ENCODE measurements at regions not wholly inside any gene's neighbourhood (a gene's known extent, or its start where the extent isn't known, plus 50 kb on each side); places are given as distances from the start of the nearest gene placed in this dataset.

GRCh38 chr4:142954415-142954814 lies 108.3 kb upstream of the INPP4B start:
- Histone ChIP-seq H3K9me3 (replicated peaks; ENCODE audit: insufficient read depth, low read length) (no peaks in the 10 kb centered on the region), H3K9ac (ENCODE audit: low read length) (no peak overlapping the region), H3K27me3 (replicated peaks; ENCODE audit: insufficient read depth, low read length) (no peaks in the 10 kb centered on the region), H3F3A (ENCODE audit: insufficient read depth, low read length) (no peaks in the 10 kb centered on the region), H2AFZ (ENCODE audit: low read length) (no peak overlapping the region), H3K79me2 (ENCODE audit: low read length) (no peaks in the 10 kb centered on the region), H3K4me1 (ENCODE audit: low read length) (no peaks in the 10 kb centered on the region), H3K4me3 (ENCODE audit: low read length) (no peak overlapping the region), H3K9me2 (replicated peaks; ENCODE audit: insufficient read depth, low read length) (no peaks in the 10 kb centered on the region), H3K36me3 (replicated peaks; ENCODE audit: insufficient read depth, low read length) (no peaks in the 10 kb centered on the region), H3K27ac (ENCODE audit: low read length) (no peak overlapping the region), H3K4me2 (ENCODE audit: low read depth, low read length) (no peak overlapping the region), H4K20me1 (ENCODE audit: insufficient read depth, low read length) (no peaks in the 10 kb centered on the region)
- no peak for TF ChIP-seq CTCF (IDR thresholded peaks at IDR 0.05; ENCODE audit: low read length)
- no peak for TF ChIP-seq EZH2 (optimal IDR thresholded peaks at IDR 0.05; ENCODE audit: low read depth, low read length)
- no peak for TF ChIP-seq EZH2phosphoT487 (IDR thresholded peaks at IDR 0.05; ENCODE audit: low read length)
- DNase-seq, result no peak

DNA sequence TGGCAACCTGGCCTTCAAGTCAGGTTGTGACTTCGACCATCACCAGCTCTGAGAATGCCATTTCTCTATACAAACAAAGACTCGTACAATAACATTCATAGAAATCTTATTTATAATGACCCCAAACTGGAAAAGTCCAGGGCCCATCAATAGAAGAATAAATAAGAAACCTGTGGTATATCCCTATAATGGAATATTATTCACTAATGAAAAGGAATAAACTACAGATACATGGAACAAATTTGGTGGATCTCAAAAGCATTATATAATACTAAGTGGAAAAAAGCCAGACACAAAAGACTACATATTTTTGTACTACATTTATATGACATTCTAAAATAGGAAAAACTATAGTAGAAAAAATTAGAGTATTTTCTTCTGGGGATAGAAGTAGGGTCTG lies 109.4 kb upstream of the INPP4B start:
- no peak overlapping the region for H2AFZ ChIP-seq (ENCODE audit: low read length)
- H3K4me1 ChIP-seq (ENCODE audit: low read length), result 0 out of 2 replicates have a peak, but pooled peaks cover under 1% of the 10 kb centered on the region
- no peaks in the 10 kb centered on the region for H3K36me3 ChIP-seq (replicated peaks; ENCODE audit: insufficient read depth, low read length)
- no peak overlapping the region for H3K27ac ChIP-seq (ENCODE audit: low read length)
- no peak overlapping the region for H3K4me2 ChIP-seq (ENCODE audit: low read depth, low read length)
- H3K9me2 ChIP-seq (replicated peaks; ENCODE audit: insufficient read depth, low read length), result no peaks in the 10 kb centered on the region
- H3K79me2 ChIP-seq (ENCODE audit: low read length), result no peaks in the 10 kb centered on the region
- no peaks in the 10 kb centered on the region for H4K20me1 ChIP-seq (ENCODE audit: insufficient read depth, low read length)
- H3K4me3 ChIP-seq (ENCODE audit: low read length), result no peak overlapping the region
- no peaks in the 10 kb centered on the region for H3K27me3 ChIP-seq (replicated peaks; ENCODE audit: insufficient read depth, low read length)
- H3F3A ChIP-seq (ENCODE audit: insufficient read depth, low read length), result no peaks in the 10 kb centered on the region
- H3K9me3 ChIP-seq (replicated peaks; ENCODE audit: insufficient read depth, low read length), result no peaks in the 10 kb centered on the region
- H3K9ac ChIP-seq (ENCODE audit: low read length), result no peak overlapping the region
- TF ChIP-seq CTCF (IDR thresholded peaks at IDR 0.05; ENCODE audit: low read length), result no peak
- TF ChIP-seq EZH2 (optimal IDR thresholded peaks at IDR 0.05; ENCODE audit: low read depth, low read length), result no peak
- no peak for TF ChIP-seq EZH2phosphoT487 (IDR thresholded peaks at IDR 0.05; ENCODE audit: low read length)
- no peak for DNase-seq

DNA sequence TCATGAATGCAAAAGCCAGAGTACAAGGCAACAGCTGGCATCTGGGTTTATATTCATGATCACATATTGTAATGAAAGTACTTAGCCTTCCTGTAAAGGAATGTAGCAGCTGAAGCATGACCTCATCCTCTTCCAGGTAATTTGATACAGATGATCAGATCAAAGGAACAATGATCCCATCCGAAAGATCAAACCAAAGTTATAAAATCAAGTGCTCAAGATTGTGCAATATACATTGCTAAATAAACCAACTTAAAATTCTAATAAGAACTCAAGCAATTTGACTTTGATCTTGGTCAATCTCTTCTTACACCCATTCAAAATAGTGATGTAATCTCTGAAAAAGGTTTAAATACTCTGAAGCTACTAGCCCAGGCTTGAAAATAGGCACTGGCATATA lies 113.1 kb upstream of the INPP4B start:
- H3K9me3 ChIP-seq (replicated peaks; ENCODE audit: insufficient read depth, low read length), result no peaks in the 10 kb centered on the region
- H4K20me1 ChIP-seq (ENCODE audit: insufficient read depth, low read length), result no peaks in the 10 kb centered on the region
- no peak for TF ChIP-seq CTCF (IDR thresholded peaks at IDR 0.05; ENCODE audit: low read length)
- no peak for TF ChIP-seq EZH2 (optimal IDR thresholded peaks at IDR 0.05; ENCODE audit: low read depth, low read length)
- TF ChIP-seq EZH2phosphoT487 (IDR thresholded peaks at IDR 0.05; ENCODE audit: low read length), result no peak
- H3F3A ChIP-seq (ENCODE audit: insufficient read depth, low read length), result no peaks in the 10 kb centered on the region
- no peaks in the 10 kb centered on the region for H3K36me3 ChIP-seq (replicated peaks; ENCODE audit: insufficient read depth, low read length)
- H3K9me2 ChIP-seq (replicated peaks; ENCODE audit: insufficient read depth, low read length), result no peaks in the 10 kb centered on the region
- no peak overlapping the region for H2AFZ ChIP-seq (ENCODE audit: low read length)
- no peak overlapping the region for H3K4me3 ChIP-seq (ENCODE audit: low read length)
- H3K4me2 ChIP-seq (ENCODE audit: low read depth, low read length), result no peak overlapping the region
- H3K79me2 ChIP-seq (ENCODE audit: low read length), result no peaks in the 10 kb centered on the region
- peaks cover 12% of the 10 kb centered on the region; the same call in 1 of the 2 replicates for H3K4me1 ChIP-seq (ENCODE audit: low read length)
- no peaks in the 10 kb centered on the region for H3K27me3 ChIP-seq (replicated peaks; ENCODE audit: insufficient read depth, low read length)
- DNase-seq, result no peak
- H3K9ac ChIP-seq (ENCODE audit: low read length), result no peak overlapping the region
- no peak overlapping the region for H3K27ac ChIP-seq (ENCODE audit: low read length)

Measured in MM.1S (cell line).